ENCODE measurements at regions not wholly inside any gene's neighbourhood (a gene's known extent, or its start where the extent isn't known, plus 50 kb on each side); places are given as distances from the start of the nearest gene placed in this dataset.

GRCh38 chr17:51493206-51493605 is 232.9 kb downstream of the UTP18 start:
- Histone ChIP-seq H3K4me1 (replicated peaks in 1 of 2; ENCODE audit: control insufficient read depth in 2 of 2, insufficient read depth in 2 of 2, low read length in 2 of 2) (no peaks in the 10 kb centered on the region), H3K9me1 (ENCODE audit: control insufficient read depth, insufficient read depth, low read length) (no peaks in the 10 kb centered on the region), H3K4me3 (no peak overlapping the region), H3K27ac (ENCODE audit: extremely low read depth, low read depth, low read length) (no peak overlapping the region), H3K9me3 (replicated peaks; ENCODE audit: control insufficient read depth, insufficient read depth, low read depth, low read length) (no peaks in the 10 kb centered on the region), H3K9ac (ENCODE audit: insufficient read depth in 1 of 2, low read depth in 2 of 2, low read length in 2 of 2) (no peak overlapping the region), H2AFZ (ENCODE audit: low read depth, low read length) (no peak overlapping the region), H3K4me2 (ENCODE audit: insufficient read depth, low read length) (no peak overlapping the region), H3K27me3 (ENCODE audit: control insufficient read depth in 2 of 2, insufficient read depth in 2 of 2, low read length in 2 of 2) (peaks cover 2 to 4% of the 10 kb centered on the region in 2 experiments; a peak in 1 of 5 replicates), H4K20me1 (replicated peaks; ENCODE audit: control insufficient read depth, insufficient read depth, low read length) (no peaks in the 10 kb centered on the region), H3K36me3 (ENCODE audit: control insufficient read depth, insufficient read depth, low read length) (no peaks in the 10 kb centered on the region), H3K79me2 (ENCODE audit: control insufficient read depth, insufficient read depth, low read length) (no peaks in the 10 kb centered on the region)
- no peak for TF ChIP-seq ZNF445 (CRISPR knock-in tag; IDR thresholded peaks at IDR 0.05; ENCODE audit: low read depth)
- no peak for TF ChIP-seq MAFK (IDR thresholded peaks at IDR 0.05; ENCODE audit: low read length)
- no TSS peak for BruUV-seq (replicated peaks)
- in situ Hi-C loops (cut with MboI) (no loop called here), intact Hi-C loops (cut with micrococcal nuclease) (no loop called here)
- WGBS (ENCODE audit: insufficient coverage, low coverage, missing lambda C conversion rate), result 0% methylated on average over 2 of the region's 2 CpGs
- no peak for ATAC-seq
- DNase-seq (ENCODE audit: extremely low read depth in 1 of 4, low spot score in 3 of 4), result no peak
- POLR2A ChIA-PET, result no interaction called here
- no peak for FAIRE-seq
- CTCF ChIA-PET (ENCODE audit: low intra/inter-chr PET ratio), result no interaction called here

GRCh38 chr17:51496378-51496777 is 236.0 kb downstream of the UTP18 start:
- no peak overlapping the region for H3K4me2 ChIP-seq (ENCODE audit: insufficient read depth, low read length)
- no TSS peak for BruUV-seq (replicated peaks)
- FAIRE-seq (no peak), DNase-seq (ENCODE audit: extremely low read depth in 1 of 4, low spot score in 3 of 4) (no peak), ATAC-seq (no peak)
- no peaks in the 10 kb centered on the region for H4K20me1 ChIP-seq (replicated peaks; ENCODE audit: control insufficient read depth, insufficient read depth, low read length)
- H3K27me3 ChIP-seq (ENCODE audit: control insufficient read depth in 2 of 2, insufficient read depth in 2 of 2, low read length in 2 of 2), result peaks cover 2% of the 10 kb centered on the region in 2 experiments; a peak in 1 of 5 replicates
- H3K4me1 ChIP-seq (replicated peaks in 1 of 2; ENCODE audit: control insufficient read depth in 2 of 2, insufficient read depth in 2 of 2, low read length in 2 of 2), result no peaks in the 10 kb centered on the region
- H3K36me3 ChIP-seq (ENCODE audit: control insufficient read depth, insufficient read depth, low read length), result no peaks in the 10 kb centered on the region
- TF ChIP-seq ZNF561 (CRISPR knock-in tag; conservative IDR thresholded peaks at IDR 0.05) (no peak), DEAF1 (CRISPR knock-in tag; IDR thresholded peaks at IDR 0.05) (no peak), THRA (IDR thresholded peaks at IDR 0.05) (no peak), TAF7 (tag; IDR thresholded peaks at IDR 0.05) (no peak)
- no peak overlapping the region for H3K9ac ChIP-seq (ENCODE audit: insufficient read depth in 1 of 2, low read depth in 2 of 2, low read length in 2 of 2)
- no peak overlapping the region for H3K27ac ChIP-seq (ENCODE audit: extremely low read depth, low read depth, low read length)
- H3K79me2 ChIP-seq (ENCODE audit: control insufficient read depth, insufficient read depth, low read length), result no peaks in the 10 kb centered on the region
- CTCF ChIA-PET (ENCODE audit: low intra/inter-chr PET ratio), result no interaction called here
- in situ Hi-C loops (cut with MboI), result no loop called here
- no peak overlapping the region for H3K4me3 ChIP-seq
- POLR2A ChIA-PET, result no interaction called here
- no peak overlapping the region for H2AFZ ChIP-seq (ENCODE audit: low read depth, low read length)
- intact Hi-C loops (cut with micrococcal nuclease), result no loop called here
- no peaks in the 10 kb centered on the region for H3K9me3 ChIP-seq (replicated peaks; ENCODE audit: control insufficient read depth, insufficient read depth, low read depth, low read length)
- 0% methylated on average over 1 of the region's 1 CpG for WGBS (ENCODE audit: insufficient coverage, low coverage, missing lambda C conversion rate)
- no peaks in the 10 kb centered on the region for H3K9me1 ChIP-seq (ENCODE audit: control insufficient read depth, insufficient read depth, low read length)
